Hepatocyte (in vitro differentiated cells): ENCODE measurements at regions not wholly inside any gene's neighbourhood (a gene's known extent, or its start where the extent isn't known, plus 50 kb on each side); places are given as distances from the start of the nearest gene placed in this dataset.
A peak's percentile ranks its signal among the peaks of the same experiment; 100 is the strongest.

Source experiments
- DNase-seq: peaks from one replicate; pipeline ENCODE4 v3.0.0-alpha.2; 2016; ENCODE audit warnings: low spot score
- H2AFZ ChIP-seq: fragments of 200-600 bp; sonication (generic); 2 replicates; pipeline ENCODE4 v1.6.0; 2016; ENCODE audit warnings: antibody characterized with exemption, mild to moderate bottlenecking
- H3K27ac ChIP-seq: fragments of 200-600 bp; sonication (generic); 2 replicates; pipeline ENCODE4 v1.5.1; 2016; ENCODE audit warnings: mild to moderate bottlenecking
- H3K27me3 ChIP-seq: fragments of 200-600 bp; sonication (generic); 2 replicates; pipeline ENCODE4 v1.6.1; 2016
- H3K36me3 ChIP-seq: fragments of 200-600 bp; sonication (generic); replicated peaks from 2 replicates; pipeline ENCODE4 v1.5.1; 2016; ENCODE audit warnings: low read depth; ENCODE audit not compliant: insufficient read depth
- H3K4me1 ChIP-seq: fragments of 200-600 bp; sonication (generic); 2 replicates; pipeline ENCODE4 v1.5.1; 2016; ENCODE audit warnings: mild to moderate bottlenecking, moderate library complexity; ENCODE audit not compliant: insufficient read depth
- H3K4me2 ChIP-seq: fragments of 200-600 bp; sonication (generic); 2 replicates; pipeline ENCODE4 v1.6.0; 2016
- H3K4me3 ChIP-seq: fragments of 200-600 bp; sonication (generic); 2 replicates; pipeline ENCODE4 v1.5.1; 2016; ENCODE audit warnings: mild to moderate bottlenecking
- H3K79me2 ChIP-seq: fragments of 200-600 bp; sonication (generic); 2 replicates; pipeline ENCODE4 v1.6.0; 2017; ENCODE audit warnings: mild to moderate bottlenecking
- H3K9me2 ChIP-seq: fragments of 200-600 bp; sonication (generic); replicated peaks from 2 replicates; pipeline ENCODE4 v1.6.0; 2017; ENCODE audit warnings: mild to moderate bottlenecking; ENCODE audit not compliant: insufficient read depth
- H3K9me3 ChIP-seq: fragments of 200-600 bp; sonication (generic); 2 replicates; pipeline ENCODE4 v1.5.1; 2016; ENCODE audit warnings: low read depth, mild to moderate bottlenecking
- H4K20me1 ChIP-seq: fragments of 200-600 bp; sonication (generic); 2 replicates; pipeline ENCODE4 v1.6.0; 2016; ENCODE audit warnings: mild to moderate bottlenecking; ENCODE audit not compliant: insufficient read depth, poor library complexity, severe bottlenecking
- EZH2 ChIP-seq: fragments of 200-600 bp; sonication (generic); IDR thresholded peaks from 2 replicates; pipeline ENCODE4 v1.6.1; 2016; ENCODE audit warnings: antibody characterized with exemption, mild to moderate bottlenecking, borderline replicate concordance
- EZH2phosphoT487 ChIP-seq: fragments of 200-600 bp; sonication (generic); IDR thresholded peaks from one replicate; pipeline ENCODE4 v1.6.1; 2018; ENCODE audit warnings: antibody characterized with exemption, mild to moderate bottlenecking, low read depth, moderate library complexity; ENCODE audit not compliant: unreplicated experiment, severe bottlenecking
- WGBS: methylation state at CpG from one replicate; pipeline ENCODE4 v1.1.6; 2016; ENCODE audit warnings: low lambda C conversion rate; ENCODE audit errors: missing lambda C conversion rate; 5-methylcytosine and 5-hydroxymethylcytosine counted together
- TF ChIP-seq, protein P1 (sequence below): fragments of 200-600 bp; sonication (generic); IDR thresholded peaks from 2 replicates; pipeline ENCODE4 v1.5.1; 2016; ENCODE audit warnings: antibody characterized with exemption, mild to moderate bottlenecking; ENCODE audit not compliant: poor library complexity

DNA sequence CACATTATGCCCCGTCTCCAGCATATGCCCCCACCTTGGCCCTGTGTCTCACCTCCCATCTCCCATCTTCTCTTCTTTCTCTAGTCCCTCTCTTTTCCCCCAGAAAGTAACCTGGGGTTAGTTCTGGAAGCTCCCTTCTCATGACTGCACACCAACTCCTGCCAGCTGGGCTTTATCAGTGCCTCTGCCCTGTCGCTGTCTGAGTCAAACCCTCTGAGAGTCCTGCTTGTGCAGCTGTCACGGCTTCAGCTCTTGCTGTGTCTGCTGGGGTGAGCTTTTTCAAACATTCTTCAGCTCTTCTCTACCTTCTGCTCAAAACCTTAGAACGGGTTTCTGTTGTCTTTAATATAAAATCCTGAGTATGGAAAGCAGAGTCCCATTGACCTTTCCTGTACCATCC, 304.5 kb upstream of the B3GAT1 start:
- Histone ChIP-seq H3K4me3 (no peak overlapping the region), H3K27ac (no peak overlapping the region), H3K27me3 (peaks cover 8% of the 10 kb centered on the region), H2AFZ (no peak overlapping the region), H3K9me2 (no peaks in the 10 kb centered on the region), H3K4me2 (no peak overlapping the region), H4K20me1 (no peaks in the 10 kb centered on the region), H3K9me3 (no peaks in the 10 kb centered on the region), H3K4me1 (peaks cover 15% of the 10 kb centered on the region), H3K79me2 (no peaks in the 10 kb centered on the region), H3K36me3 (no peaks in the 10 kb centered on the region)
- DNase-seq = no peak
- no peak for TF ChIP-seq EZH2
- 52% methylated on average over 4 of the region's 4 CpGs for WGBS

DNA sequence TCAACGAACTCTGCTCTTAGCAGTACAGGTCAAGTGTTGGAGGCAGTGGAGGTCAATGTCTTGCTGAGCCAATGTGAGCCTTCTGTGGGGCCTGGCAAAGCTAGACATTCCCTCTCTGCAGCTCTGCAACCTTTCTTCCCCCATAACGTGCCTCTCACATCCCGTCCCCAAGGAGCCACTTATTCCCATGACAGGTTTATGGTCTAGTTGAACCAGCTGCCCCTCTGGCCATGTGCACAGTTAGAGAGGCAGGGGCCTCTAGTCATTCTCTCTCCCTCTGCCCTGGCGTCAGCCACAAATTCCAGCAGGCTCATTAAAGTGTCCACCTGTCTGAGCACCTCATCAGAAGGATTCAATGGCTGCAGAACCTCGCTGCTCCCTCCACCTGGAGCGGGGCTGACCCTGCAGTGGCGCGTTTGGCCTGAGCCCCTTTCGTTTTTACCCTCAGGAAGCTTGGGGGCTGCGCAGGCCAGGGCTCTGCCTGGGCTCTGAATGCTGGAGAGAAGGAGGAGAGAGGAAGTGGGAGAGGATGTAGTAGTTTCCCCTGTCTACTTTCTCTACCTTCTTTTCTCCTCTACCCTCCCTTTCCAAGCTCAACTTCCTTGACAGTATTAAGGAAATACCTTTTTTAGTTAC, 302.1 kb upstream of the B3GAT1 start:
- H3K79me2 ChIP-seq = no peaks in the 10 kb centered on the region
- WGBS = 46% methylated on average over 10 of the region's 10 CpGs

DNA sequence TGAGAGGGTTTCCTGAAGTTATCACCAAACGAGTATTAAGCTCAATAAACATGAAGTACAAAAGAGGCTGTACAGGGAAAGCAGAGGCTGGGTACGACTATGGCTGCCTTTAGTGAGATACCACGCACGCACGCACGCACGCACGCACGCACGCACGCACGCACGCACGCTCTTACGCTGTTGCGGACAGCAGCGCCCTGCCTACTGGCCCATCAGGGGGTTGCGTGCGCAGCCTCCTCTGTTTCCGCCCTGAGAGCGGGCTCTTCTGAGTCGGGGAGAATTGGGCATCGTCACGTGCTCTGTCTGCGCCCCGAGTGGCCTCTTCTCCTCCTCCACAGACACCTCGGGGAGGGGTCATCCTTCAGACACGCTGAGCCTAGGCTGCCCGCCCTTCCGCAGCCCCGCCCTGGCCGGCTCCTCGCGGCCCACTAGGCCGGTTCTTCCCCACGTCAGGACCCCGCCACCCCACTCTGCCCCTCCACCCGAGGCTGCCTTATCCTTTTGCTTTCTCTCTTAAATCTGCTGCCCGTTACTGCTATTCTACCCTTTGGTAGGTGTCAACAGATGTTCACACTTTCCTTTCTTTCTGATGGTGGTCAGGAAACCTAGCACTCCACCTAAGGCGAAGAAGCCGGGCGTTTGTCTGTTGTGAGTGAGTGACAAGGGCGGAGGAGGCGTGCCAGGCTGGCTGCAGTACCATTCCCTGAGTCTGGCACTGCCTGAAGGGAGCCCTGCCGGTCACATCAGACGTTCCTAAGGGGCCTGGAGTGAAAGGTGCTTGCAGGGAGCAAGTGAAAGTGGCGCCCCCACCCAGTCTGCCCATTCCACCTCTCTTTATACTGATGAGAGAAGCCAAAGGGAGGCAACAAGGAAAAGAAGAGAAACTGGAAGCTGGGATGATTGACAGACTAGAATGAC, 300.4 kb upstream of the B3GAT1 start:
- WGBS = 93% methylated on average over 23 of the region's 47 CpGs
- no peaks in the 10 kb centered on the region for H3K9me2 ChIP-seq
- H2AFZ ChIP-seq = no peak overlapping the region
- peaks cover 12% of the 10 kb centered on the region for H3K27me3 ChIP-seq
- H3K9me3 ChIP-seq = no peaks in the 10 kb centered on the region
- no peak overlapping the region for H3K27ac ChIP-seq
- TF ChIP-seq, protein P1, sequence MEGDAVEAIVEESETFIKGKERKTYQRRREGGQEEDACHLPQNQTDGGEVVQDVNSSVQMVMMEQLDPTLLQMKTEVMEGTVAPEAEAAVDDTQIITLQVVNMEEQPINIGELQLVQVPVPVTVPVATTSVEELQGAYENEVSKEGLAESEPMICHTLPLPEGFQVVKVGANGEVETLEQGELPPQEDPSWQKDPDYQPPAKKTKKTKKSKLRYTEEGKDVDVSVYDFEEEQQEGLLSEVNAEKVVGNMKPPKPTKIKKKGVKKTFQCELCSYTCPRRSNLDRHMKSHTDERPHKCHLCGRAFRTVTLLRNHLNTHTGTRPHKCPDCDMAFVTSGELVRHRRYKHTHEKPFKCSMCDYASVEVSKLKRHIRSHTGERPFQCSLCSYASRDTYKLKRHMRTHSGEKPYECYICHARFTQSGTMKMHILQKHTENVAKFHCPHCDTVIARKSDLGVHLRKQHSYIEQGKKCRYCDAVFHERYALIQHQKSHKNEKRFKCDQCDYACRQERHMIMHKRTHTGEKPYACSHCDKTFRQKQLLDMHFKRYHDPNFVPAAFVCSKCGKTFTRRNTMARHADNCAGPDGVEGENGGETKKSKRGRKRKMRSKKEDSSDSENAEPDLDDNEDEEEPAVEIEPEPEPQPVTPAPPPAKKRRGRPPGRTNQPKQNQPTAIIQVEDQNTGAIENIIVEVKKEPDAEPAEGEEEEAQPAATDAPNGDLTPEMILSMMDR = no peak
- TF ChIP-seq EZH2phosphoT487 = no peak
- no peak for TF ChIP-seq EZH2
- H3K4me2 ChIP-seq = no peak overlapping the region
- H3K4me3 ChIP-seq = no peak overlapping the region
- H3K79me2 ChIP-seq = no peaks in the 10 kb centered on the region
- no peaks in the 10 kb centered on the region for H3K36me3 ChIP-seq
- no peak for DNase-seq
- peaks cover 15% of the 10 kb centered on the region for H3K4me1 ChIP-seq
- H4K20me1 ChIP-seq = no peaks in the 10 kb centered on the region

More for the DNA sequence above, 302.1 kb upstream of the B3GAT1 start:
- H3K27ac ChIP-seq = no peak overlapping the region
- H3K4me2 ChIP-seq = no peak overlapping the region
- H4K20me1 ChIP-seq = no peaks in the 10 kb centered on the region
- no peak overlapping the region for H3K4me3 ChIP-seq
- H3K27me3 ChIP-seq = peaks cover 8% of the 10 kb centered on the region
- H3K9me2 ChIP-seq = no peaks in the 10 kb centered on the region
- H3K9me3 ChIP-seq = no peaks in the 10 kb centered on the region
- no peak for TF ChIP-seq EZH2
- TF ChIP-seq, protein P1 = no peak
- no peak for TF ChIP-seq EZH2phosphoT487
- H3K4me1 ChIP-seq = peaks cover 15% of the 10 kb centered on the region
- DNase-seq = peak; percentile 38
- no peaks in the 10 kb centered on the region for H3K36me3 ChIP-seq
- no peak overlapping the region for H2AFZ ChIP-seq

DNA sequence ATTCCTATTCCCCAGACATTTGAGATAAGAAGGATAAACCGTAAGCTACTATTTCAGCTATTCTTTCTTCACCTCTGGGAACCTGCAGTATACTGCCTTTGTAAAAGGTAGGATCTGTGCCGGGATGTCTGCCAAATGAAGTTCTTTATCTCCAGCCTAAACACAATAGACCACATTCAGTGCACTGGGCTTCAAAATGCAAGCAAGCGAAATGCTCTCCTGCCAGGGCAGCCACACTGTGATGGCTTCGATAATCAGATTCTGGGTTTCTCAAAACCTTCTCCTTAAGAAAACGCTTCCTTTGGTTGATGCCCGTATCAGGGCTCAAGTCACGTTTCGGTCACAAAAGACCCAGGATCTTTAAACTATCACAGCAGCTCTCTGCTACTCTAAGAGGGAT, 299.5 kb upstream of the B3GAT1 start:
- H3K36me3 ChIP-seq = no peaks in the 10 kb centered on the region
- H3K4me1 ChIP-seq = peaks cover 15% of the 10 kb centered on the region
- 58% methylated on average over 8 of the region's 8 CpGs for WGBS
- no peak overlapping the region for H3K27ac ChIP-seq
- no peaks in the 10 kb centered on the region for H3K9me3 ChIP-seq
- peaks cover 12% of the 10 kb centered on the region for H3K27me3 ChIP-seq
- no peaks in the 10 kb centered on the region for H3K9me2 ChIP-seq
- no peaks in the 10 kb centered on the region for H3K79me2 ChIP-seq
- TF ChIP-seq, protein P1 = no peak
- no peak for TF ChIP-seq EZH2phosphoT487
- no peak for TF ChIP-seq EZH2
- H3K4me3 ChIP-seq = no peak overlapping the region
- DNase-seq = no peak
- no peaks in the 10 kb centered on the region for H4K20me1 ChIP-seq
- H2AFZ ChIP-seq = no peak overlapping the region
- H3K4me2 ChIP-seq = no peak overlapping the region
